GM12874 (cell line): ENCODE measurements at regions not wholly inside any gene's neighbourhood (a gene's known extent, or its start where the extent isn't known, plus 50 kb on each side); places are given as distances from the start of the nearest gene placed in this dataset.
A peak's percentile ranks its signal among the peaks of the same experiment; 100 is the strongest.

ENCODE experiments used
- TF ChIP-seq, protein P1 (sequence below): IDR thresholded peaks from 2 replicates; pipeline ENCODE4 v1.5.1; 2011; ENCODE audit warnings: low read depth, mild to moderate bottlenecking, control low read depth, low read length, moderate library complexity; ENCODE audit not compliant: insufficient read depth

DNA sequence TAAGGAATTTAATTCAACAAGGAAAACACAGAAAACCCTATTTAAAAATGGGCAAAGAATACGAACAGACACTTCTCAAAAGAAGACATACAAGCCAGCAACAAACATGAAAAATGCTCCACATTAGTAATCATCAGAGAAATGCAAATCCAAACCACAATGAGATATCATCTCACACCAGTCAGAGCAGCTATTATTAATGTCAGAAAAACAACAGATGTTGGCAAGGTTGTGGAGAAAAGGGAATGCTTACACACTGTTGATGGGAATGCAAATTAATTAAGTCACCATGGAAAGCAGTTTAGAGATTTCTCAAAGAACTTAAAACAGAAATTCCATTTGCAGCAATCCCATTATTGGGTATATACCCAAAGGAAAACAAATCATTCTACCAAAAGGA, 55.2 kb downstream of the GCC1 start:
- TF ChIP-seq, protein P1, sequence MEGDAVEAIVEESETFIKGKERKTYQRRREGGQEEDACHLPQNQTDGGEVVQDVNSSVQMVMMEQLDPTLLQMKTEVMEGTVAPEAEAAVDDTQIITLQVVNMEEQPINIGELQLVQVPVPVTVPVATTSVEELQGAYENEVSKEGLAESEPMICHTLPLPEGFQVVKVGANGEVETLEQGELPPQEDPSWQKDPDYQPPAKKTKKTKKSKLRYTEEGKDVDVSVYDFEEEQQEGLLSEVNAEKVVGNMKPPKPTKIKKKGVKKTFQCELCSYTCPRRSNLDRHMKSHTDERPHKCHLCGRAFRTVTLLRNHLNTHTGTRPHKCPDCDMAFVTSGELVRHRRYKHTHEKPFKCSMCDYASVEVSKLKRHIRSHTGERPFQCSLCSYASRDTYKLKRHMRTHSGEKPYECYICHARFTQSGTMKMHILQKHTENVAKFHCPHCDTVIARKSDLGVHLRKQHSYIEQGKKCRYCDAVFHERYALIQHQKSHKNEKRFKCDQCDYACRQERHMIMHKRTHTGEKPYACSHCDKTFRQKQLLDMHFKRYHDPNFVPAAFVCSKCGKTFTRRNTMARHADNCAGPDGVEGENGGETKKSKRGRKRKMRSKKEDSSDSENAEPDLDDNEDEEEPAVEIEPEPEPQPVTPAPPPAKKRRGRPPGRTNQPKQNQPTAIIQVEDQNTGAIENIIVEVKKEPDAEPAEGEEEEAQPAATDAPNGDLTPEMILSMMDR, result no peak

DNA sequence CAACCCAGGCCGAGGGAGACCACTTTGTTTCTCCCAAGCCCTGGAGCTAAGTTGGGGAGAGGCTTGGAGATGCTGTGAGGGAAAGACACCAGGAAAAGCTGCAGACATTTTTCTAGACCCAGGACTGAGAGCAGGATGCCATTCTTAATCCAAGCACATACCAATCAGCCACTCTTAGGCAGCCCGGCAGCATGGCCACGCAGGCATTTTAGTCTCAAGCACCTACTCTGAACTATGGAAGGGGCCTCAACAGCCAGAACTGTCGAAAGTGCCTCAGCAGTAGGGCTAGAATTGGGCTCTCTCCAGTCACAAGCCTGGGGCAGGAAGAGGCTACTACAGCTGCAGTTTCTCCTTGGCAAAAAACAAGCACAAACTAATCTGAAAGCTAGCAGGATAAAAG, 57.8 kb downstream of the GCC1 start:
- TF ChIP-seq, protein P1, result no peak

DNA sequence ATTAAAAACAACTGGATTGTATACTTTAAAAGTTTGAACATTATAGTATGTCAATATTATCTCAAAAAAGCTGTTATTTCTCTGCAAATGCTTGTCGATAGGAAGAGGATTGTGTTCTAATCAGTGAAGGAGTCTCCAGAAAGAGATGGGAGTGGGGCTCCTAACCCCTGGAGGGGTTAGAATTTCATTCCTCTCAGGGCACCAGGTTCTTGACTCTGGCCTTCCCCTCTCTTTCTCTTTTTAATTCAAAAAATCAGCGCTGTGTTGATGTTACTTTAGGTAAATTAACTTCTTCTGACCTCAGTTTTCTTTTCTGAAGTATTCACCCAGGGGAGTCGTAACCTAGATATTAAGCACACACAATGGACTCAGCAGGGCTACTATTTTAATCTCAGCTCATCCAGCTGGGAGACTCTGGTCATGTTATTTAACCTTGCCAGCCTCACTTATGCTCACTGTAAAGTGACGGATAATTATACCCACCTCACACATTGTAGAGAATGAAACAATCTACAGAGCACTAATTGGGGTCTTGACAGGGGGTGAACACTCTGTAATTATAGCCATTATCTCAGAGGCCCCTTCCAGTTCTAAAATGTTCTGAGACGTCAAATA, 59.4 kb downstream of the GCC1 start:
- TF ChIP-seq, protein P1, result no peak

DNA sequence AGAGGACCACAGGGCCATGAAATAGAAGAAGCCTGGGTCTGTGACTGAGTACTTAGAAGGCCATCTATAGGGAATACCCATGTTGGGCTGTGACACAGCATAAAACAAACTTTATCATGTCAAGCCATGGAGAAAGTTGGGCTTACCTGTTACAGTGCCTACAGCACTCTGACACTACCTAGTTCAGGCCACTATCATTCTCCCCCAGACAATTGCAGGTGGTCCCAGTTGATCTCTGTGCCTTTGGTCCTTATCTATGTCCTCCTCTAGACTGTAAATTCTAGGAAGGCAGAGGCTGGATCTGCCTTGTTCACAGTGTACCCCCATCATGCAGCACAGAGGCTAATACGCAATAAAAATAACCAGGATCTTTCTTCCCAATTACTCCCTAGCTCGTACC, 69.1 kb downstream of the GCC1 start:
- TF ChIP-seq, protein P1, result no peak

DNA sequence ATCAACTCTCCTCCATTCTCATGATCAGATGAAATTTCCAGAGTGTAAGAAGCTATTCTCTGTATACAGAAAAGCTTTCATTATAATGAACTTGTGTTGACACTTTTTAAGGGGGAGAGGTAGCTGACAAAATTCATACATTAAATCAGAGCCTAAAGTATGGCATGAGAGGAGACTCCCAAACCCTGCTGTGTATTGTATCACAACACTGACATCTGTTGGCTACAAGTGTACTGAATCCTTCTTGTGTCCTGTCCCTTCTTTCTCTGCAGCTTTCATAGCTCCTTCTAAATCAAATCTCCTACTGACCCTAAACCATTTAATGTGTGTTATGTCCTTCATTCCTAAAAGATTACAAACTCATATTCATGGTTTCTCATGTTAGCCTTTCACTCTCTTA, 70.9 kb downstream of the GCC1 start:
- TF ChIP-seq, protein P1, result peak; percentile 12; the same call in 1 of the 2 replicates

DNA sequence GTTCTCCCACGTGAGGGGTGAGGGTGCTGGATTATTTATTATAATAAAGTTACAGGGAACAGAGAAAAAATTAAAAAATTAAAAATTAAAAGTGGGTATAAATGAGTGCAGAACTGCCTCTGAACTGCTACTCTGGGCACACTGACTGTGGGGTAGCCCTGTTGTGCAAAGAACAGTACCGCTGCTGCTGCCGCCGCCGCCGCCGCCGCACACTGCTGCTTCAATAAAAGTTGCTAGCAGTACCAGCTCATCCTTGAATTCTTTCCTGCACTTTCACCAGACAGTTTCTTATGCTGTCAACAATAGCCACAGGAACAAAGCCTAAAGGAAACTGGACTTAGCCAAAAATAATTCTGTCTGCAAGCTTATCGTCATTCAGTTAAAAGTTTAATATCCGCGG, 72.1 kb downstream of the GCC1 start:
- TF ChIP-seq, protein P1, result no peak

DNA sequence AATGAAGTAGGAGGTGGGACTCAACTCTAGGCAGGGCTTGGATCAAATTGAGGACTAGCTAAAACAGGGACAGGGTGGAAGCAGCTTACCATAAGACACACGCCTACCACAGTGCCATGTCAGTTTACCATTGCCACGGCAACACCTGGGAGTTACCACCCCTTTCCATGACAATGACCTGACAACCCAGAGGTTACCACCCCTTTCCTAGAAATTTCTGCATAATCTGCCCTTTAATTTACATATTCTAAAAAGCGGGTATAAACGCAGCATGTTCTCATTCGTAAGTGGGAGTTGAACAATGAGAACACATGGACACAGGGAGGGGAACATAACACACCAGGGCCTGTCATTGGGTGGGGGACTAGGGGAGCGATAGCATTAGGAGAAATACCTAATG, 72.7 kb downstream of the GCC1 start:
- TF ChIP-seq, protein P1, result no peak

DNA sequence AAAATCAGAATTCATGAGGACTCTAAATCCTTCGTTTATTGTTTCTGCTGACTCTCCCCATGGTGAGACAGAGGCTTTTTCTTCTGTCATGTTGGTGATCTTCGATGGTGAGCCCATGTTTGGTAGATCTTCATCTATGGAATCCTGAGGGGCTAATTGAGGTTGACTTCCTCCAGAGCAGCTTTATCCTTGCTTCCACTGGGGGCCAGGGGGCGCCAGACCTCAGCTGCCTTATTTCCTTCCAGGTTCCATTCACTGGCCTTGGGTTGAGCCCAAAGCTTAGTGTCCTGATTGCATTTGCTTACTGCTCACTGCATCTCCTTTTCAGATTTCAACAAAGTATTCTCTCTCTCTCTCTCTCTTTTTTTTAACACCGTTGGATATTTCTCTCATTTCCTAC, 80.7 kb downstream of the GCC1 start:
- TF ChIP-seq, protein P1, result peak; percentile 54
